ENCODE measurements at regions not wholly inside any gene's neighbourhood (a gene's known extent, or its start where the extent isn't known, plus 50 kb on each side); places are given as distances from the start of the nearest gene placed in this dataset.

DNA sequence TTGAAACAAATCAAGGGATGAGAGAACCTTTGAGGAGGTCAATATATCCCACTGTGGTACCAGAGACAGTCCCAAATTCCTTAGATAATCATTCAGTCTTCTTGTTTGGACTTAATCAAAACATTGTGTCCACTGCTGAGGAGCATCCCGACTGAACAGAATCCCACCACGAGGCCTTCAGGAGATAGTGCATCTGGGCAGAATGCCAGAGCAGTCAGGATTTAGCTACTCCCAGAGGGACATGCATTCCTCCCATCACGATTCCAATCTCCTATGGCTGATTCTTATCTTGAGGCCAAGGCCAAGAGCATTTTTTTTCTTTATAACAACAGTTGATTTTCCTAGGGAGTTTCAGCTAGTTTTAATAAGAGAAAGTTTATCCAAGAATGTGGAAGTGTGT lies 87.4 kb upstream of the COX10 start:
- TF ChIP-seq JUN (IDR thresholded peaks at IDR 0.05; ENCODE audit: low read depth, low read length) (no peak), GABPA (IDR thresholded peaks at IDR 0.05; ENCODE audit: borderline replicate concordance, insufficient read depth, low read length) (no peak), JUND (IDR thresholded peaks at IDR 0.05; ENCODE audit: low read length) (no peak), TEAD4 (IDR thresholded peaks at IDR 0.05; ENCODE audit: low read depth, low read length) (no peak)
- TF ChIP-seq, protein P1, sequence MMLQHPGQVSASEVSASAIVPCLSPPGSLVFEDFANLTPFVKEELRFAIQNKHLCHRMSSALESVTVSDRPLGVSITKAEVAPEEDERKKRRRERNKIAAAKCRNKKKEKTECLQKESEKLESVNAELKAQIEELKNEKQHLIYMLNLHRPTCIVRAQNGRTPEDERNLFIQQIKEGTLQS (IDR thresholded peaks at IDR 0.05; ENCODE audit: insufficient read depth, low read depth, low read length), result no peak

Data from H1 (cell line).